ENCODE measurements at regions not wholly inside any gene's neighbourhood (a gene's known extent, or its start where the extent isn't known, plus 50 kb on each side); places are given as distances from the start of the nearest gene placed in this dataset.
A peak's percentile ranks its signal among the peaks of the same experiment; 100 is the strongest.
"Not testable (repeated sequence)": the region's sequence is repeated elsewhere in the genome, so short reads cannot be mapped to it uniquely, and the experiment has no call there.

- no peaks in the 10 kb centered on the region for H3K4me1 Mint-ChIP-seq
- H3K9me3 Mint-ChIP-seq, result peaks cover 0 to 35% (median 21%) of the 10 kb centered on the region in 7 donors
- no peak overlapping the region for H3K27ac Mint-ChIP-seq
- H3K36me3 Mint-ChIP-seq, result peaks cover 0 to 7% of the 10 kb centered on the region in 2 donors
- H3K4me3 Mint-ChIP-seq, result no peak overlapping the region
- H3K27me3 Mint-ChIP-seq, result peaks cover 43 to 90% (median 45%) of the 10 kb centered on the region in 3 donors
- DNase-seq, result no peak
- no peak for ATAC-seq (ENCODE audit: low read depth in 2 of 2)
Observed at GRCh38 chr11:44437122-44437521, 127.2 kb upstream of the ALX4 start.

- Mint-ChIP-seq H3K27me3 (peaks cover 18 to 54% (median 35%) of the 10 kb centered on the region in 3 donors), H3K9me3 (peaks cover 0 to 45% (median 24%) of the 10 kb centered on the region in 7 donors)
- not testable (repeated sequence) for H3K4me3 Mint-ChIP-seq; H3K36me3 Mint-ChIP-seq; ATAC-seq (ENCODE audit: low read depth in 2 of 2); H3K27ac Mint-ChIP-seq; H3K4me1 Mint-ChIP-seq; DNase-seq
Observed at GRCh38 chr11:44442893-44443673, 122.4 kb upstream of the CD82 start.

GRCh38 chr11:44443836-44444769 is 121.4 kb upstream of the CD82 start:
- no peak for ATAC-seq (ENCODE audit: low read depth in 2 of 2)
- H3K36me3 Mint-ChIP-seq, result peaks cover 0 to 6% of the 10 kb centered on the region in 2 donors
- peaks cover 12 to 44% (median 25%) of the 10 kb centered on the region in 3 donors for H3K27me3 Mint-ChIP-seq
- H3K4me1 Mint-ChIP-seq, result peaks cover 0 to 1% (median 0%) of the 10 kb centered on the region in 3 donors
- DNase-seq, result no peak
- H3K9me3 Mint-ChIP-seq, result peaks cover 0 to 36% (median 21%) of the 10 kb centered on the region in 7 donors
- H3K27ac Mint-ChIP-seq, result peak overlapping the region in 1 of 6 donors; percentile 7
- no peak overlapping the region for H3K4me3 Mint-ChIP-seq

GRCh38 chr11:44444770-44445321 is 120.6 kb upstream of the CD82 start:
- Mint-ChIP-seq H3K27ac (no peak overlapping the region), H3K9me3 (peaks cover 0 to 29% (median 17%) of the 10 kb centered on the region in 7 donors), H3K36me3 (no peaks in the 10 kb centered on the region), H3K27me3 (peaks cover 6 to 39% (median 18%) of the 10 kb centered on the region in 3 donors), H3K4me1 (peaks cover 0 to 3% (median 1%) of the 10 kb centered on the region in 3 donors), H3K4me3 (no peak overlapping the region)
- no peak for DNase-seq
- ATAC-seq (ENCODE audit: low read depth in 2 of 2), result no peak

GRCh38 chr11:44445500-44446365 is 119.7 kb upstream of the CD82 start:
- Mint-ChIP-seq H3K27me3 (peaks cover 3 to 32% (median 15%) of the 10 kb centered on the region in 3 donors), H3K9me3 (peaks cover 0 to 21% (median 12%) of the 10 kb centered on the region in 7 donors), H3K4me1 (peaks cover 0 to 3% (median 1%) of the 10 kb centered on the region in 3 donors), H3K4me3 (no peak overlapping the region), H3K27ac (no peak overlapping the region), H3K36me3 (no peaks in the 10 kb centered on the region)
- DNase-seq (no peak), ATAC-seq (ENCODE audit: low read depth in 2 of 2) (no peak)

GRCh38 chr11:44446366-44446762 is 119.1 kb upstream of the CD82 start:
- H3K4me3 Mint-ChIP-seq, result no peak overlapping the region
- no peak for DNase-seq
- no peaks in the 10 kb centered on the region for H3K36me3 Mint-ChIP-seq
- ATAC-seq (ENCODE audit: low read depth in 2 of 2), result no peak
- H3K4me1 Mint-ChIP-seq, result peaks cover 0 to 3% (median 1%) of the 10 kb centered on the region in 3 donors
- H3K27me3 Mint-ChIP-seq, result peaks cover 0 to 26% (median 15%) of the 10 kb centered on the region in 3 donors
- H3K9me3 Mint-ChIP-seq, result peaks cover 0 to 17% (median 10%) of the 10 kb centered on the region in 7 donors
- H3K27ac Mint-ChIP-seq, result no peak overlapping the region

GRCh38 chr11:44446996-44447771 is 118.3 kb upstream of the CD82 start:
- Mint-ChIP-seq H3K36me3 (no peaks in the 10 kb centered on the region), H3K27ac (no peak overlapping the region), H3K4me3 (no peak overlapping the region), H3K9me3 (peaks cover 0 to 13% (median 8%) of the 10 kb centered on the region in 7 donors), H3K27me3 (peaks cover 2 to 27% (median 15%) of the 10 kb centered on the region in 3 donors), H3K4me1 (peaks cover 0 to 3% (median 1%) of the 10 kb centered on the region in 3 donors)
- ATAC-seq (ENCODE audit: low read depth in 2 of 2), result no peak
- no peak for DNase-seq

GRCh38 chr11:44450295-44450932 is 115.0 kb upstream of the CD82 start:
- DNase-seq (no peak), ATAC-seq (ENCODE audit: low read depth in 2 of 2) (no peak)
- Mint-ChIP-seq H3K4me1 (peaks cover 0 to 3% (median 1%) of the 10 kb centered on the region in 3 donors), H3K27ac (no peak overlapping the region), H3K36me3 (no peaks in the 10 kb centered on the region), H3K4me3 (no peak overlapping the region), H3K9me3 (no peaks in the 10 kb centered on the region), H3K27me3 (peaks cover 4 to 14% (median 10%) of the 10 kb centered on the region in 3 donors)

- peaks cover 0 to 3% (median 0%) of the 10 kb centered on the region in 3 donors for H3K4me1 Mint-ChIP-seq
- H3K4me3 Mint-ChIP-seq, result no peak overlapping the region
- H3K27ac Mint-ChIP-seq, result peak overlapping the region in 1 of 6 donors; percentile 14
- ATAC-seq (ENCODE audit: low read depth in 2 of 2), result no peak
- H3K9me3 Mint-ChIP-seq, result no peaks in the 10 kb centered on the region
- H3K36me3 Mint-ChIP-seq, result no peaks in the 10 kb centered on the region
- DNase-seq, result no peak
- H3K27me3 Mint-ChIP-seq, result peaks cover 0 to 14% (median 4%) of the 10 kb centered on the region in 3 donors
Observed at GRCh38 chr11:44451706-44452105, 113.8 kb upstream of the CD82 start.

- Mint-ChIP-seq H3K27me3 (peaks cover 0 to 14% (median 4%) of the 10 kb centered on the region in 3 donors), H3K27ac (no peak overlapping the region), H3K4me3 (no peak overlapping the region), H3K36me3 (no peaks in the 10 kb centered on the region), H3K4me1 (peaks cover 0 to 3% (median 0%) of the 10 kb centered on the region in 3 donors), H3K9me3 (no peaks in the 10 kb centered on the region)
- ATAC-seq (ENCODE audit: low read depth in 2 of 2) (no peak), DNase-seq (no peak)
Observed at GRCh38 chr11:44452827-44453572, 112.5 kb upstream of the CD82 start.

- H3K36me3 Mint-ChIP-seq, result no peaks in the 10 kb centered on the region
- H3K27ac Mint-ChIP-seq, result no peak overlapping the region
- H3K4me1 Mint-ChIP-seq, result peaks cover 0 to 3% (median 0%) of the 10 kb centered on the region in 3 donors
- no peaks in the 10 kb centered on the region for H3K9me3 Mint-ChIP-seq
- ATAC-seq (ENCODE audit: low read depth in 2 of 2), result no peak
- peaks cover 4 to 14% (median 8%) of the 10 kb centered on the region in 3 donors for H3K27me3 Mint-ChIP-seq
- H3K4me3 Mint-ChIP-seq, result peak overlapping the region in 1 of 8 donors; percentile 41
- no peak for DNase-seq
Observed at GRCh38 chr11:44453871-44454270, 111.6 kb upstream of the CD82 start.

Data from naive B cell (primary cell).